Hepatocyte (in vitro differentiated cells): ENCODE measurements at regions not wholly inside any gene's neighbourhood (a gene's known extent, or its start where the extent isn't known, plus 50 kb on each side); places are given as distances from the start of the nearest gene placed in this dataset.

Experiments used
- EZH2 ChIP-seq: fragments of 200-600 bp; sonication (generic); IDR thresholded peaks from 2 replicates; pipeline ENCODE4 v1.6.1; 2016; ENCODE audit warnings: antibody characterized with exemption, mild to moderate bottlenecking, borderline replicate concordance
- EZH2phosphoT487 ChIP-seq: fragments of 200-600 bp; sonication (generic); IDR thresholded peaks from one replicate; pipeline ENCODE4 v1.6.1; 2018; ENCODE audit warnings: antibody characterized with exemption, mild to moderate bottlenecking, low read depth, moderate library complexity; ENCODE audit not compliant: unreplicated experiment, severe bottlenecking
- TF ChIP-seq, protein P1 (sequence below): fragments of 200-600 bp; sonication (generic); IDR thresholded peaks from 2 replicates; pipeline ENCODE4 v1.5.1; 2016; ENCODE audit warnings: antibody characterized with exemption, mild to moderate bottlenecking; ENCODE audit not compliant: poor library complexity

- TF ChIP-seq, protein P1, sequence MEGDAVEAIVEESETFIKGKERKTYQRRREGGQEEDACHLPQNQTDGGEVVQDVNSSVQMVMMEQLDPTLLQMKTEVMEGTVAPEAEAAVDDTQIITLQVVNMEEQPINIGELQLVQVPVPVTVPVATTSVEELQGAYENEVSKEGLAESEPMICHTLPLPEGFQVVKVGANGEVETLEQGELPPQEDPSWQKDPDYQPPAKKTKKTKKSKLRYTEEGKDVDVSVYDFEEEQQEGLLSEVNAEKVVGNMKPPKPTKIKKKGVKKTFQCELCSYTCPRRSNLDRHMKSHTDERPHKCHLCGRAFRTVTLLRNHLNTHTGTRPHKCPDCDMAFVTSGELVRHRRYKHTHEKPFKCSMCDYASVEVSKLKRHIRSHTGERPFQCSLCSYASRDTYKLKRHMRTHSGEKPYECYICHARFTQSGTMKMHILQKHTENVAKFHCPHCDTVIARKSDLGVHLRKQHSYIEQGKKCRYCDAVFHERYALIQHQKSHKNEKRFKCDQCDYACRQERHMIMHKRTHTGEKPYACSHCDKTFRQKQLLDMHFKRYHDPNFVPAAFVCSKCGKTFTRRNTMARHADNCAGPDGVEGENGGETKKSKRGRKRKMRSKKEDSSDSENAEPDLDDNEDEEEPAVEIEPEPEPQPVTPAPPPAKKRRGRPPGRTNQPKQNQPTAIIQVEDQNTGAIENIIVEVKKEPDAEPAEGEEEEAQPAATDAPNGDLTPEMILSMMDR, result no peak
- TF ChIP-seq EZH2phosphoT487 (no peak), EZH2 (no peak)
Observed at GRCh38 chr1:232414100-232414499, 215.8 kb downstream of the SIPA1L2 start.
